ENCODE measurements at regions not wholly inside any gene's neighbourhood (a gene's known extent, or its start where the extent isn't known, plus 50 kb on each side); places are given as distances from the start of the nearest gene placed in this dataset.

- Histone ChIP-seq H3K4me3 (ENCODE audit: low read length in 3 of 3) (no peak overlapping the region), H3K36me3 (ENCODE audit: control insufficient read depth in 3 of 3, insufficient read depth in 3 of 3, low read length in 3 of 3) (no peaks in the 10 kb centered on the region), H3K27me3 (ENCODE audit: control insufficient read depth in 3 of 3, insufficient read depth in 3 of 3, low read length in 3 of 3) (no peaks in the 10 kb centered on the region), H3K9me3 (ENCODE audit: control insufficient read depth in 3 of 3, low read length in 3 of 3) (no peaks in the 10 kb centered on the region), H3K9ac (ENCODE audit: low read depth in 1 of 3, low read length in 3 of 3) (no peak overlapping the region), H3K27ac (ENCODE audit: low read depth, low read length) (no peak overlapping the region), H3K4me1 (ENCODE audit: control insufficient read depth in 3 of 3, insufficient read depth in 3 of 3, low read length in 3 of 3) (peaks cover 8 to 19% (median 12%) of the 10 kb centered on the region in 3 donors)
Observed at GRCh38 chr18:10063489-10063888, 149.7 kb downstream of the VAPA start.

GRCh38 chr18:10064267-10064666 lies 150.5 kb downstream of the VAPA start:
- no peak overlapping the region for H3K4me3 ChIP-seq (ENCODE audit: low read length in 3 of 3)
- H3K36me3 ChIP-seq (ENCODE audit: control insufficient read depth in 3 of 3, insufficient read depth in 3 of 3, low read length in 3 of 3) = no peaks in the 10 kb centered on the region
- H3K9ac ChIP-seq (ENCODE audit: low read depth in 1 of 3, low read length in 3 of 3) = no peak overlapping the region
- peaks cover 0 to 3% (median 0%) of the 10 kb centered on the region in 3 donors for H3K27me3 ChIP-seq (ENCODE audit: control insufficient read depth in 3 of 3, insufficient read depth in 3 of 3, low read length in 3 of 3)
- H3K9me3 ChIP-seq (ENCODE audit: control insufficient read depth in 3 of 3, low read length in 3 of 3) = no peaks in the 10 kb centered on the region
- peaks cover 7 to 19% (median 12%) of the 10 kb centered on the region in 3 donors for H3K4me1 ChIP-seq (ENCODE audit: control insufficient read depth in 3 of 3, insufficient read depth in 3 of 3, low read length in 3 of 3)
- H3K27ac ChIP-seq (ENCODE audit: low read depth, low read length) = no peak overlapping the region

- peaks cover 4 to 13% (median 9%) of the 10 kb centered on the region in 3 donors for H3K4me1 ChIP-seq (ENCODE audit: control insufficient read depth in 3 of 3, insufficient read depth in 3 of 3, low read length in 3 of 3)
- H3K27me3 ChIP-seq (ENCODE audit: control insufficient read depth in 3 of 3, insufficient read depth in 3 of 3, low read length in 3 of 3) = peaks cover 0 to 3% (median 0%) of the 10 kb centered on the region in 3 donors
- H3K27ac ChIP-seq (ENCODE audit: low read depth, low read length) = no peak overlapping the region
- H3K9ac ChIP-seq (ENCODE audit: low read depth in 1 of 3, low read length in 3 of 3) = no peak overlapping the region
- H3K4me3 ChIP-seq (ENCODE audit: low read length in 3 of 3) = no peak overlapping the region
- H3K9me3 ChIP-seq (ENCODE audit: control insufficient read depth in 3 of 3, low read length in 3 of 3) = no peaks in the 10 kb centered on the region
- H3K36me3 ChIP-seq (ENCODE audit: control insufficient read depth in 3 of 3, insufficient read depth in 3 of 3, low read length in 3 of 3) = no peaks in the 10 kb centered on the region
Observed at GRCh38 chr18:10065296-10065695, 151.5 kb downstream of the VAPA start.

- H3K27ac ChIP-seq (ENCODE audit: low read depth, low read length) = no peak overlapping the region
- H3K4me3 ChIP-seq (ENCODE audit: low read length in 3 of 3) = no peak overlapping the region
- no peaks in the 10 kb centered on the region for H3K9me3 ChIP-seq (ENCODE audit: control insufficient read depth in 3 of 3, low read length in 3 of 3)
- peaks cover 4 to 13% (median 6%) of the 10 kb centered on the region in 3 donors for H3K4me1 ChIP-seq (ENCODE audit: control insufficient read depth in 3 of 3, insufficient read depth in 3 of 3, low read length in 3 of 3)
- peaks cover 0 to 3% (median 0%) of the 10 kb centered on the region in 3 donors for H3K27me3 ChIP-seq (ENCODE audit: control insufficient read depth in 3 of 3, insufficient read depth in 3 of 3, low read length in 3 of 3)
- no peaks in the 10 kb centered on the region for H3K36me3 ChIP-seq (ENCODE audit: control insufficient read depth in 3 of 3, insufficient read depth in 3 of 3, low read length in 3 of 3)
- no peak overlapping the region for H3K9ac ChIP-seq (ENCODE audit: low read depth in 1 of 3, low read length in 3 of 3)
Observed at GRCh38 chr18:10067670-10068659, 154.1 kb downstream of the VAPA start.

GRCh38 chr18:10068766-10069567 lies 155.2 kb downstream of the VAPA start:
- H3K4me1 ChIP-seq (ENCODE audit: control insufficient read depth in 3 of 3, insufficient read depth in 3 of 3, low read length in 3 of 3) = peaks cover 4 to 13% (median 6%) of the 10 kb centered on the region in 3 donors
- no peaks in the 10 kb centered on the region for H3K36me3 ChIP-seq (ENCODE audit: control insufficient read depth in 3 of 3, insufficient read depth in 3 of 3, low read length in 3 of 3)
- peaks cover 0 to 3% (median 0%) of the 10 kb centered on the region in 3 donors for H3K27me3 ChIP-seq (ENCODE audit: control insufficient read depth in 3 of 3, insufficient read depth in 3 of 3, low read length in 3 of 3)
- no peak overlapping the region for H3K9ac ChIP-seq (ENCODE audit: low read depth in 1 of 3, low read length in 3 of 3)
- no peaks in the 10 kb centered on the region for H3K9me3 ChIP-seq (ENCODE audit: control insufficient read depth in 3 of 3, low read length in 3 of 3)
- H3K27ac ChIP-seq (ENCODE audit: low read depth, low read length) = no peak overlapping the region
- no peak overlapping the region for H3K4me3 ChIP-seq (ENCODE audit: low read length in 3 of 3)

GRCh38 chr18:10070561-10071000 lies 156.8 kb downstream of the VAPA start:
- Histone ChIP-seq H3K9me3 (ENCODE audit: control insufficient read depth in 3 of 3, low read length in 3 of 3) (no peaks in the 10 kb centered on the region), H3K4me3 (ENCODE audit: low read length in 3 of 3) (no peak overlapping the region), H3K27ac (ENCODE audit: low read depth, low read length) (no peak overlapping the region), H3K9ac (ENCODE audit: low read depth in 1 of 3, low read length in 3 of 3) (no peak overlapping the region), H3K27me3 (ENCODE audit: control insufficient read depth in 3 of 3, insufficient read depth in 3 of 3, low read length in 3 of 3) (peaks cover 0 to 4% (median 3%) of the 10 kb centered on the region in 3 donors), H3K36me3 (ENCODE audit: control insufficient read depth in 3 of 3, insufficient read depth in 3 of 3, low read length in 3 of 3) (no peaks in the 10 kb centered on the region), H3K4me1 (ENCODE audit: control insufficient read depth in 3 of 3, insufficient read depth in 3 of 3, low read length in 3 of 3) (peaks cover 0 to 3% (median 0%) of the 10 kb centered on the region in 3 donors)

- H3K9me3 ChIP-seq (ENCODE audit: control insufficient read depth in 3 of 3, low read length in 3 of 3) = no peaks in the 10 kb centered on the region
- H3K36me3 ChIP-seq (ENCODE audit: control insufficient read depth in 3 of 3, insufficient read depth in 3 of 3, low read length in 3 of 3) = no peaks in the 10 kb centered on the region
- no peak overlapping the region for H3K4me3 ChIP-seq (ENCODE audit: low read length in 3 of 3)
- H3K4me1 ChIP-seq (ENCODE audit: control insufficient read depth in 3 of 3, insufficient read depth in 3 of 3, low read length in 3 of 3) = no peaks in the 10 kb centered on the region
- no peak overlapping the region for H3K9ac ChIP-seq (ENCODE audit: low read depth in 1 of 3, low read length in 3 of 3)
- peaks cover 3 to 4% (median 3%) of the 10 kb centered on the region in 3 donors for H3K27me3 ChIP-seq (ENCODE audit: control insufficient read depth in 3 of 3, insufficient read depth in 3 of 3, low read length in 3 of 3)
- H3K27ac ChIP-seq (ENCODE audit: low read depth, low read length) = no peak overlapping the region
Observed at GRCh38 chr18:10072671-10073175, 158.9 kb downstream of the VAPA start.

GRCh38 chr18:10074110-10074509 lies 160.3 kb downstream of the VAPA start:
- Histone ChIP-seq H3K36me3 (ENCODE audit: control insufficient read depth in 3 of 3, insufficient read depth in 3 of 3, low read length in 3 of 3) (no peaks in the 10 kb centered on the region), H3K4me3 (ENCODE audit: low read length in 3 of 3) (no peak overlapping the region), H3K27me3 (ENCODE audit: control insufficient read depth in 3 of 3, insufficient read depth in 3 of 3, low read length in 3 of 3) (peaks cover 2 to 4% (median 3%) of the 10 kb centered on the region in 3 donors), H3K9me3 (ENCODE audit: control insufficient read depth in 3 of 3, low read length in 3 of 3) (no peaks in the 10 kb centered on the region), H3K4me1 (ENCODE audit: control insufficient read depth in 3 of 3, insufficient read depth in 3 of 3, low read length in 3 of 3) (no peaks in the 10 kb centered on the region), H3K27ac (ENCODE audit: low read depth, low read length) (no peak overlapping the region), H3K9ac (ENCODE audit: low read depth in 1 of 3, low read length in 3 of 3) (no peak overlapping the region)

- Histone ChIP-seq H3K4me1 (ENCODE audit: control insufficient read depth in 3 of 3, insufficient read depth in 3 of 3, low read length in 3 of 3) (no peaks in the 10 kb centered on the region), H3K9me3 (ENCODE audit: control insufficient read depth in 3 of 3, low read length in 3 of 3) (no peaks in the 10 kb centered on the region), H3K27me3 (ENCODE audit: control insufficient read depth in 3 of 3, insufficient read depth in 3 of 3, low read length in 3 of 3) (peaks cover 0 to 4% (median 3%) of the 10 kb centered on the region in 3 donors), H3K4me3 (ENCODE audit: low read length in 3 of 3) (no peak overlapping the region), H3K36me3 (ENCODE audit: control insufficient read depth in 3 of 3, insufficient read depth in 3 of 3, low read length in 3 of 3) (no peaks in the 10 kb centered on the region), H3K9ac (ENCODE audit: low read depth in 1 of 3, low read length in 3 of 3) (no peak overlapping the region), H3K27ac (ENCODE audit: low read depth, low read length) (no peak overlapping the region)
Observed at GRCh38 chr18:10074728-10075127, 160.9 kb downstream of the VAPA start.

Data from skeletal muscle tissue (tissue), 3 donors.